Breast epithelium (tissue), 4 donors: ENCODE measurements at regions not wholly inside any gene's neighbourhood (a gene's known extent, or its start where the extent isn't known, plus 50 kb on each side); places are given as distances from the start of the nearest gene placed in this dataset.

ENCODE experiments used
- DNase-seq, 2 donors: peaks; one replicate each; pipeline ENCODE4 v3.0.0-alpha.2; 2019; ENCODE audit warnings: low spot score in 2 of 2
- H3K27ac ChIP-seq, 2 donors: fragments of 200-600 bp; sonication (generic) in 1 of 2; one replicate each; pipeline ENCODE4 v1.5.1; 2016 to 2019; ENCODE audit warnings: mild to moderate bottlenecking in 1 of 2
- H3K27me3 ChIP-seq, 2 donors: fragments of 200-600 bp; sonication (generic) in 1 of 2; one replicate each; pipeline versions ENCODE4 v1.5.1 to v1.6.0; 2017 to 2019; ENCODE audit warnings: control low read depth in 1 of 2, mild to moderate bottlenecking in 1 of 2
- H3K36me3 ChIP-seq: fragments of 200-600 bp; one replicate; pipeline ENCODE4 v1.5.1; 2019
- H3K4me1 ChIP-seq, 2 donors: fragments of 200-600 bp; sonication (generic); one replicate each; pipeline ENCODE4 v1.5.1; 2016 to 2019; ENCODE audit warnings: control low read depth in 1 of 2
- H3K4me3 ChIP-seq, 3 donors: fragments of 200-600 bp; sonication (generic); 1 replicate in 2 of 3; 2 replicates in 1 of 3; pipeline ENCODE4 v1.5.1; 2016 to 2019; ENCODE audit warnings: mild to moderate bottlenecking in 3 of 3, moderate library complexity in 2 of 3
- H3K9me3 ChIP-seq, 2 donors: fragments of 200-600 bp; sonication (generic) in 1 of 2; one replicate each; pipeline ENCODE4 v1.5.1; 2016 to 2019; ENCODE audit warnings: control low read depth in 1 of 2
- CTCF ChIP-seq, 3 donors: fragments of 450-650 bp; IDR thresholded peaks; one replicate each; pipeline ENCODE4 v1.5.1; 2016 to 2017; ENCODE audit warnings: antibody characterized with exemption in 3 of 3, mild to moderate bottlenecking in 3 of 3, moderate library complexity in 3 of 3
- POLR2A ChIP-seq: fragments of 450-650 bp; IDR thresholded peaks from one replicate; pipeline ENCODE4 v1.6.1; 2016; ENCODE audit warnings: antibody characterized with exemption, mild to moderate bottlenecking, moderate library complexity
- POLR2AphosphoS5 ChIP-seq, 3 donors: sonication (generic); formaldehyde crosslinking; IDR thresholded peaks; one replicate each; pipeline ENCODE4 v1.6.1; 2017; ENCODE audit warnings: antibody characterized with exemption in 3 of 3
- intact Hi-C: fragments of 100-400 bp; cut with DNase I; formaldehyde crosslinking; loops from one replicate; pipeline ENCODE4 v1.15.1; 2023; ENCODE audit warnings: low total_unique reads

- DNase-seq = no peak
- no peaks in the 10 kb centered on the region for H3K9me3 ChIP-seq
- no peak overlapping the region for H3K27ac ChIP-seq
- H3K4me1 ChIP-seq = no peaks in the 10 kb centered on the region
- peaks cover 0 to 19% of the 10 kb centered on the region in 2 donors for H3K27me3 ChIP-seq
- no peaks in the 10 kb centered on the region for H3K36me3 ChIP-seq
- intact Hi-C loops = no loop called here
- H3K4me3 ChIP-seq = no peak overlapping the region
- TF ChIP-seq POLR2AphosphoS5 (IDR thresholded peaks at IDR 0.05) (no peak), POLR2A (no peak), CTCF (IDR thresholded peaks at IDR 0.05) (no peak)
These were observed 207.7 kb upstream of the MID1 start for GRCh38 chrX:10828036-10828435.

- H3K36me3 ChIP-seq = no peaks in the 10 kb centered on the region
- no peaks in the 10 kb centered on the region for H3K9me3 ChIP-seq
- no peaks in the 10 kb centered on the region for H3K4me1 ChIP-seq
- no peak overlapping the region for H3K4me3 ChIP-seq
- no peak for TF ChIP-seq CTCF (IDR thresholded peaks at IDR 0.05)
- TF ChIP-seq POLR2AphosphoS5 (IDR thresholded peaks at IDR 0.05) = no peak
- TF ChIP-seq POLR2A = no peak
- no peak overlapping the region for H3K27ac ChIP-seq
- DNase-seq = no peak
- intact Hi-C loops = no loop called here
- H3K27me3 ChIP-seq = peaks cover 0 to 19% of the 10 kb centered on the region in 2 donors
These were observed 208.3 kb upstream of the MID1 start for GRCh38 chrX:10828640-10829039.

GRCh38 chrX:10831716-10832502 lies 211.5 kb upstream of the MID1 start:
- no peak for DNase-seq

GRCh38 chrX:10833299-10834169 lies 213.1 kb upstream of the MID1 start:
- H3K27me3 ChIP-seq = peaks cover 0 to 25% of the 10 kb centered on the region in 2 donors
- intact Hi-C loops = no loop called here
- no peaks in the 10 kb centered on the region for H3K9me3 ChIP-seq
- DNase-seq = peak; percentile 36 to 50
- peak overlapping the region; percentile 24 to 48 (median 40) for H3K4me3 ChIP-seq
- H3K27ac ChIP-seq = peak overlapping the region in 1 of 2 donors; percentile 37
- H3K4me1 ChIP-seq = no peaks in the 10 kb centered on the region
- H3K36me3 ChIP-seq = no peaks in the 10 kb centered on the region
- TF ChIP-seq POLR2AphosphoS5 (IDR thresholded peaks at IDR 0.05) (no peak), CTCF (IDR thresholded peaks at IDR 0.05) (no peak), POLR2A (no peak)

More at GRCh38 chrX:10831716-10832502, 211.5 kb upstream of the MID1 start:
- Histone ChIP-seq H3K36me3 (no peaks in the 10 kb centered on the region), H3K27ac (no peak overlapping the region), H3K9me3 (no peaks in the 10 kb centered on the region), H3K4me1 (no peaks in the 10 kb centered on the region), H3K27me3 (peaks cover 0 to 25% of the 10 kb centered on the region in 2 donors), H3K4me3 (peak overlapping the region in 2 of 3 donors; percentile 4 to 12)
- TF ChIP-seq CTCF (IDR thresholded peaks at IDR 0.05) (no peak), POLR2A (no peak), POLR2AphosphoS5 (IDR thresholded peaks at IDR 0.05) (no peak)
- intact Hi-C loops = no loop called here

GRCh38 chrX:10841579-10841978 lies 221.2 kb upstream of the MID1 start:
- no peak for DNase-seq
- Histone ChIP-seq H3K9me3 (no peaks in the 10 kb centered on the region), H3K27ac (no peak overlapping the region), H3K4me1 (no peaks in the 10 kb centered on the region), H3K36me3 (no peaks in the 10 kb centered on the region), H3K27me3 (peaks cover 0 to 2% of the 10 kb centered on the region in 2 donors), H3K4me3 (no peak overlapping the region)
- no peak for TF ChIP-seq CTCF (IDR thresholded peaks at IDR 0.05)
- TF ChIP-seq POLR2A = no peak
- TF ChIP-seq POLR2AphosphoS5 (IDR thresholded peaks at IDR 0.05) = no peak
- intact Hi-C loops = no loop called here
